GM19468 (cell line): ENCODE measurements at regions not wholly inside any gene's neighbourhood (a gene's known extent, or its start where the extent isn't known, plus 50 kb on each side); places are given as distances from the start of the nearest gene placed in this dataset.

Experiments used
- ATAC-seq: cut with Tn5 transposase; IDR thresholded peaks from one replicate; pipeline ENCODE4 v1.9.1; 2021; ENCODE audit warnings: mild to moderate bottlenecking, moderate library complexity, moderate number of reproducible peaks; ENCODE audit not compliant: unreplicated experiment; ENCODE audit errors: extremely low read depth

- ATAC-seq: no peak
Observed at GRCh38 chr3:87175732-87176131, 51.4 kb upstream of the CHMP2B start.

DNA sequence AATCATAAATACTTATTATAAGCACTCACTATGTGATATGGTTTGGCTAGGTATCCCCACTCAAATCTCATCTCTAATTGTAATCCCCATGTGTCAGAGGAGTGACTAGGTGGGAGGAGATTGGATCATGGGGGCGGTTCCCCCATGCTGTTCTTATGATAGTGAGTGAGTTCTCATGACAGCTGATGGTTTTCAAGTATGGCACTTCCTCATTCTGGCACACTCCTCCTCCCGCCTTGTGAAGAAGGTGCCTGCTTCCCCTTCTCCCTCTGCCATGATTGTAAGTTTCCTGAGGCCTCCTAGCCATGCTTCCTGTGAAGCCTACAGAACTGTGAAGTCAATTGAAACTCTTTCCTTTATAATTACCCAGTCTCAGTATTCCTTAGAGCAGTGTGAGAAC, 53.3 kb upstream of the CHMP2B start:
- no peak for ATAC-seq

DNA sequence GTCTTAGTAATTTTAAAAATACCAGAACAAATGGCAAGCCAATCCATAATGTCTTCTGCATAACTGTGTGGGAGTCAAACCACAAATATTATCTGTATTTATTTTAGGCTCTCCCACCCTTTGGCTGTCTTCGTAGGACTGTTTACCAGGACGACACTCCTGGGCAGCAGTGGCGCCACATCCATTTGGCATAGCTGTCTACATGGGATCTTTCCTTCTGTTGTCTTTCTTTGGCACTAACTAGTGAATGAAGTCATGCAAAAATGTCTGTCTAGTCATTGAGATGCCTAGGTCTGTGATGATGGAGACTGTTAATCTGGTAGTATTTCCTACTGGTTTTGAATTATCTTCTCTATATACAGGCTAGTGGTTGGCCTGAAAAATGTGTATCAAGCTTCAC, 54.0 kb upstream of the CHMP2B start:
- ATAC-seq: no peak

DNA sequence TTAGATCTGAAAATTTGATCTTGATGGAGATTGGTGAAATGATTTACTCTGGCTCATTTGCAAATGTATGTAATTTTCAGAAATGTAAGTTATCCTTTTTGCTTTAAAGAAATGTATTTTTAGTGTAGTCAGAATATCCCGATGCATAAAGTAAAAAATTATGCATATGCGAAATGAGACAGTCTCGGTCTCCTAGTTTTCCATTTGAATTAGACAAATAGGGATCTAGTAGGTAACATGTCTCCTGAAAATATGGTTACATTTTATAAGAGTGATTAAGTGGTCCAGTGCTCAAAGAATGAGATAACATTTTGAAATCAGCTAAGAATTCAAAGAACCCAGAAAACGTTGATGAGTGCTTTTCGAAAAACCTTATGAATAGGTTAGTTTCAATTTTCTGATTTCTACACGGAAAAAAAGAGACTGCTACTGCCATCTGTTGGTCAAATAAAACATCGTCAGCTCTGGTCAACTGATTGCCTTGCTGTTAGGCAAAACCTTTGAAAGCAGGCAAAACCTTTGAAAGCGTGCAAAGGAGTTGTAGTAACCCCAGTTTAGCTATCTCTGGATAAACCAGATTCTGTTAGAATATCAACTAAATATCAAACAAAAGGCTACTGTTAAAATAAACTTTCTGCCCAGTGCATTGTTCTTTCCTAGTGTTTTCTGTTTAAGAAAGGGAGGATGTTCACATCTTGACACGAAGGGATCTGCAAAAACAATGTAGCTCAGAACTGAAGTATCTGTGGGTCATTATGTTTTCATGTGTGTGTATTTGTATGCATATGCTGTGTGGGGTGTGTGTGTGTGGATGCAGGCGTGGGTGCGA, 59.3 kb upstream of the CHMP2B start:
- peak; percentile 45 for ATAC-seq

- no peak for ATAC-seq
Observed at GRCh38 chr3:87164245-87164644, 62.9 kb upstream of the CHMP2B start.

DNA sequence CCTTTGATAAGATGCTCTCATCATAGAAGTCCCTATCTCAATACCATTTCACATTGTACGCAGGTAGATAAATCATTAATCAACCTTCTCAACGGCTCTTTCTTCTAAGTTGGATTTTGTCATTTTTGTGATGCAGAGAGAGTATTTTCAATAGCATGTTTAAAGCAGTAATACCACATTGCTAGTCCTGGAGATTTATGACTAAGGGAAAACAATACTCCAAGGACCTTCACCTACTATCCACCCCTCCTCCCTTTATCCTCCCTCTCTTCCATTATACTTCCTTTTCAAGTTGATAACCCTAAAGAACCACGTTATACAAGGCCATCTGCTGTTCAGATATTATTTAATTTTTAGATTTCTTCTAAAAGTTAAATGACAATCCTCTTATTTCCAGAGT, 65.3 kb upstream of the CHMP2B start:
- no peak for ATAC-seq

DNA sequence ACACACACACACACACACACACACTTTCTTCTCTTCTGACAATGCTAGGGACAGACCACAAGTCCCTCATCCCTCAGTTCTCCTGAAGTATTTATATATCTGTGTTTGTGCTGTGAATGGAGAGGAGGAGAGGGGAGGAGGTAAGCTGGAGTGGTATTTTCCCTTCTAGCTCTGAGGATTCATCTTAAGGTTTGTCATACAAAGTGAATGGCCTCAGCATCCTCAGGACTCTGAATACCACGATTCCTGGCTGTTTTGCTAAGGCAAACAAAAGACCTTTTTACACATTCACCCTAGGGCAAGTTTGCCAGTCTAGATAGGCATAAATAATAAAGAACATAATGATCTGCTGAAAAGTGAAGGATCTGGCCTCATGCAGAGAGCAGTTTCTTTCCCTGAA, 65.7 kb upstream of the CHMP2B start:
- no peak for ATAC-seq

DNA sequence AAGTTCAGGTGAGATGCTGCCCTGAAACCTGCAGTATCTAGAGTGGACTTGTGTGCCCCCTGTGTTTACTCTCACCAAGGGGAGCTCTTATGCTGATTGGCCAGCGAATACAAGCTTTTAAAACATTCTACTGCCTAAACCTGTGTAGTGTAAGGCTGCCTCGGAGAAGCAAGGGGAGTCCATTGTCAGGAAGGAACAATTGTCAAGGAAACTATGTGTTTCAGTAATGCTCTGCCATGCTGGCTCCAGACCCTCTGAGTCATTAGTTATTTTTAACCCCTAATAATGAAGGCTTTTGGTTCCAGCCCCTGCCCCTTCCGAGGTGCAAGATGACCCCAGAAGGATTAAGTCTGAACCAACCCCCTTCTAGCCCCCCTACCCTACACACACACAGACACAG, 66.1 kb upstream of the CHMP2B start:
- no peak for ATAC-seq

DNA sequence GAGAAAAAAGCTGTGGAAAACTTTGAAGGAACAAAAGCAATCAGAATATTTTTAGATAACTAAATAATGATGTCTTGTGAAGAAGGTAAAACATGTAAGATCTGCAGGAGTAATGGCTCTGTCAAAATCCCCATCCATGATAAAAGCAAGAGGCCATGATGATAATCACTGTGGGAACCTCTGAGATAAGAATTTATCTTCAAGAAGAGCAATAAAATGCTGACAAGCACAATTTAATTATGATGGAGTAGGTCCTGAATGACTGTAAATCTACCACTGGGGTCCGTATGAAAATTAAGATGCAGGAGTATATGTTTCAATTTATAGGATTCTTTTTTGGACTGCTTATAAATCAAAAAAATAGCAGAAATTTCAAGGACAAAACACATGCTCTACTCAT, 68.3 kb upstream of the CHMP2B start:
- no peak for ATAC-seq

DNA sequence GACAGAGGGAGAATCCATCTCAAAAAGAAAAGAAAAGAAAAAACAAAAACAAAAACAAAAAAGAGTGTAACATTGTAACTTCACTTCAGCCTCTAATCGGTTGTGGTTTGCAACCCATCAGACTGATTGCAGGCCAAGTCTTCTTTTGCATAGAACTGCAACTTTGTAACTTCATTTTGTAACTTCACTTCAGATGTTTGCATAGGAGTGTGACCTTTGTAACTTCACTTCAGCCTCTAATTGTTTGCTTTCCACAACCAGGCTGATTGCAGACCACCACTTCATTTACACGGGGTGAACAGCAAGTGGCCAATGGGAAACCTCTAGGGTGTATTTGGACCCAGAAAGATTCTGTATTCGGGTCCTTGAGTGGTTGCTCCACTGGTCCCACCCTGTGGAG, 79.1 kb upstream of the CHMP2B start:
- no peak for ATAC-seq

DNA sequence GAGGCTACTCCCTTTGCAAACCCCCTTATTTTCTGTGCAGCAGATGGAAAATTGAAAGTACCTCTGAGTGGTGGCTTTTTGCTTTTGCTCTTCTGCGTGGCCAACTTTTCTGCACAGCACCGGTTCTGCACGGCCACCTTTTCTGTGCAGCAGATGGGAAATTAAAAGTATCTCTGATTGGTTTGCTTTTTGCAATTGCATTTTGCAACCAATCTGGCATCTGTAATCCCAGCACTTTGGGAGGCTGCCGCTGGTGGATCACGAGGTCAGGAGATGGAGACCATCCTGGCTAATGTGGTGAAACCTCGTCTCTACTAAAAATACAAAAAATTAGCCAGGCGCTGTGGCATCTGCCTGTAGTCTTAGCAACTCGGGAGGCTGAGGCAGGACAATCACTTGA, 79.5 kb upstream of the CHMP2B start:
- no peak for ATAC-seq

- peak; percentile 72 for ATAC-seq
Observed at GRCh38 chr3:87145553-87145952, 81.6 kb upstream of the CHMP2B start.

GRCh38 chr3:87136066-87136596, 91.0 kb upstream of the CHMP2B start:
- ATAC-seq: no peak

DNA sequence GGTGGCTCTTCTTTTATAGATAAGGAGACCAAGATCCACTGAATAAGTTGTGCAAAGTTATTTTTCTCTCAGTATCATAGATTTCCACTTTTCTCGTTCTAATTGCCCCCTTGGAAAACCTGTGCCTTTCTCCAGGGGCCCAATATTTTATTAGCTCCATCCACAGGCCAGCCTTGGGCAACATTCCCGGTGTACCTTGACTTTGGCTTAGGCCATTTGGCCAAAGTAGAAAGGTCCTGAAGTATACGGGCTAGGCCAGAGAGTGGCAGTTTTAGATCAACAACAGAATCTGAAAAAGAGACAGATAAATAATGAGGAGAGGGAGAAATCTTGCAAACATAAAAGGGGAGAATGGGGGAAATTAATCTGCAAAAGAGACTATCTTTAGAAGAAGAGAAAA, 91.7 kb upstream of the CHMP2B start:
- ATAC-seq: no peak

DNA sequence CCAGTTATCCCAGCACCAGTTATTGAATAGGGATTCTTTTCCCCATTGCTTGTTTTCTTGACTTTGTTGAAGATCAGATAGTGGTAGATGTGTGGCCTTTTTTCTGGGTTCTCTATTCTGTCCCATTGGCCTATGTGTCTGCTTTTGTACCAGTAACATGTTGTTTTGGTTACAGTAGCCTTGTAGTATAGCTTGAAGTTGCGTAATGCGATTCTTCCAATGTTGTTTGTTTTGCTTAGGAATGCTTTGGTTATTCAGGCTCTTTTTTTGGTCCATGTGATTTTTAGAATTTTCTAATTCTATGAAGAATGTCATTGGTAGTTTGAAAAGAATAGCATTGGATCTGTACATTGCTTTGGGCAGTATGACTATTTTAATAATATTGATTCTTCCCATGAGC, 94.3 kb upstream of the CHMP2B start:
- ATAC-seq: no peak

DNA sequence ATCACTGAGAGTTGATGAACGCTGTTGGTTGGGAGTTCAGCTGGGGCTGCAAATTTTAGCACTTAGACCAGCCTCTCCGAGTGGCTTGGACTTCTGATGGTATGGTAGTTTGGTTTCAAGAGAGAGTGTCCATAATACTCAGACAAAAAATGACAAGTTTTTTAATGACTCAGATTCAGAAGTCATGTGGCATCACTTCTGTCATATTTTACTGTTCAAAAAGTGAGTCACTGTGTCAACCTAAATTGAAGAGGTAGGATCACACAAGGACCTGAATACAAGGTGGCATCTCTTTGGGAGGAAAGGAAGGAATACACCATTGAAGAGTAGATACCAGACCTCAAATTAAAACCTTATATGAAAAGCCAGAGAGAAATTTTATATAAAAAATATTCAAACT, 99.1 kb upstream of the CHMP2B start:
- no peak for ATAC-seq

- ATAC-seq: no peak
Observed at GRCh38 chr3:87127281-87127680, 99.8 kb upstream of the CHMP2B start.

DNA sequence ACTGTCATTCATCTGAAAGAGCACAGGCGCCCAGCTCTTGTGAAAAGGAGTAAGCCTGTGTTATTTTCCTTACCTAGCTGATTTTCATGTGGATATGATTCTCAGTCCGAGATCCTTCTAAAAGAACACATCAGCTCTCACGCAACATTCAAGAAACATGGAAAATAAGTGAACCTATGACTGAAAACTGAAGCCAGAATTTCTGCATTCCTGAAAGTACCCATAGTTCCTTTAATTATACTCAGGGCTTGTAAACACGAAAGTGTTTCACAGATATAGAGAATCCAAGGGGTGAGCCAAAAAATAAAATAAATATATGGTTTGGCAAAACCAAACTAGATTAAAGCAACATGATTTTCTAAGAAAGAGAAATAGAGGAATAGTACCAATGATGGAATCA, 100.8 kb upstream of the CHMP2B start:
- no peak for ATAC-seq

DNA sequence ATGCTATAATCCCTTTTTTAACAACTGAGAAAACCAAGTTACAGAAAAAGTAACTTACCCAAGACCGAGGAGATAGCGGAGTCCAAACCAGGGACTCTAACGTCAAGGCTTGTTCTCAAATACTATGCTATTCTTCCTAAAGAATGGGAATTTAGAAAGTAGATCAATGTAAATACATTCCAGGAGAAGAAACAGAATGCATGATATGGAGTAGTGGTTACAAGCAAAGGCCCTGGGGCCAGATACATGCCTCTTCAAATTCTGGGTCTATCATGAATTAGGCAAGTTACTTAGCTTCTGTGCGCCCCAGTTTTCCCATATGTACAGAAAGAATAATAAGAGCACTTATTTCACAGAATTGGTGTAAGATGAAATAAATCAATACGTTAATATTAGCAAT, 102.0 kb upstream of the CHMP2B start:
- ATAC-seq: no peak

GRCh38 chr3:87122766-87123165, 104.3 kb upstream of the CHMP2B start:
- ATAC-seq: no peak

- ATAC-seq: no peak
Observed at GRCh38 chr3:87121856-87122255, 105.3 kb upstream of the CHMP2B start.

GRCh38 chr3:87120881-87121280, 106.2 kb upstream of the CHMP2B start:
- ATAC-seq: no peak
